Head of caudate nucleus (tissue), 42 donors: ENCODE measurements at regions not wholly inside any gene's neighbourhood (a gene's known extent, or its start where the extent isn't known, plus 50 kb on each side); places are given as distances from the start of the nearest gene placed in this dataset.

Experiments used
- DNase-seq, 42 donors: peaks; one replicate each; pipeline versions ENCODE4 v3.0.0 to v3.0.0-alpha.2; 2020 to 2021; ENCODE audit warnings: mixed read lengths in 7 of 42
- intact Hi-C: fragments of 100-400 bp; cut with DNase I; formaldehyde crosslinking; loops from one replicate; pipeline ENCODE4 v1.15.0; 2022

DNA sequence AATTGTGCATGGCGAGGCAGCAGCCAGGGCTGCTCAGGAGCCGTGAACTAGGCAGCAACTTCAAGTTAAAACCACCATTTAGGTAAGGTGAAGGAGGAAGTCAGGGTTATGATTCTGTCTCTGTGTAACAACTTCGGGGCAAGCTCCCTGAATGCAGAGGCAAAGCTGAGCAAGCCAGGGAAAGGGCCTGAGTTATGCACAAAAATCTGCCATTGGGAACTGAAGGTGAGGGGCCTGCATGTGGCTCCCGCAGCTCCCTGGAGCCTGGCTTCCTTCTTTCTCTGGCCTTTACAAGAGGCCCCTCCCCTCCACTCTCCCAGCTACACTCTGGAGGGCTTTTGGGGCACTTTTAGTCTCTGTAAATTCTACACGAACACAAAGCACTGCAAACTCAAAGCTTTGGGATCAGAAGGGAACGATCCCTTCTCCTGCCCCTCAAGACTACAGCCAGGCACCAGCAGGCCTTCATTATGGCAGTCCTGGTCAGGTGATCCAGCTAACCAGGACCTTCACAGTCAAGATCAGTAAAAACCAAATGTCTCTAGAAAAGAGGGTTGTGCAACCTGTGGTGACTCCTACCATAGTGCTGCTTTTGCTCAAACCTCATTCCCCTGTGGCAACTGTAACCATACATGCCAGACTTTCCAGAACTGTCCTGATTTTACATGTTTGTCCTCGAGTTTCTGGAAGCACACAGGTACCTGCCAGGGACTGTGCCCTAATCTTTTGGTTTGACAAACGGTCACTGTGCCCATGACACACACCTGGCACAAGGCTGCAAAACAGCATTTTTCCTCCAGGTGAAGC is 67.2 kb upstream of the PTGR2 start:
- intact Hi-C loops, result loop anchor here (2.0 kb wide), 1 partner anchor 24 kb away; a partner anchor contains a TSS
- DNase-seq, result peak in 1 of 42 donors; percentile 29

DNA sequence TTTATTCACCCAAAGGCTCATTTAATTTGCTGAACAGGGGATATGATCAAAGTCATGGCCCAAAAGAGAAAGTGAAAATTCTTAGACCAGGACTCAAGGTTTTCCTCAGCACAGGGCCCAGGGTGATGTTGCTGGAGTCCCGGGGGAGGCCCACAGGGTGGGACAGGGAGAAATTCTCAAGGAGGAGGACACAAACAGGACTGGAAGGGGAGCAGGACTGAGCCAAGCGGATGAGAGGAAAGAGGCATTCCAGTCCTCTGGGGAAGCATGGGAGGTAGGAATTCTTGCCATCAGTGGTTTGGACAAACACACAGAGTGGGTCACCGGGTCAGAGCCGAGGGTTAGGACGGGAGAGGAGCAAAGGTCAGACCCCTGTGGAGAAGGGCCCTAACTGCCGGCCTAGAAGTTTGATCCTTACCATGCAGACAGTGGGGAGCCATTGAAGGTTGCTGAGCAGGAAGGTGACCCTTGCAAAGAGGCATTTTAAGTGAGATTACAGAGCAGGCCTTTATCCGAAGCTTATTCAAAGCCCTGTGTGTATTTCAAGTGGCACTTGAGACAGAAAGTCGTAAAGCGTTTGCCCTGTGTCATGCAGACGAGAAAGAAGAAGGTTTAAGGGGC is 68.4 kb upstream of the PTGR2 start:
- intact Hi-C loops, result no loop called here
- DNase-seq, result no peak

DNA sequence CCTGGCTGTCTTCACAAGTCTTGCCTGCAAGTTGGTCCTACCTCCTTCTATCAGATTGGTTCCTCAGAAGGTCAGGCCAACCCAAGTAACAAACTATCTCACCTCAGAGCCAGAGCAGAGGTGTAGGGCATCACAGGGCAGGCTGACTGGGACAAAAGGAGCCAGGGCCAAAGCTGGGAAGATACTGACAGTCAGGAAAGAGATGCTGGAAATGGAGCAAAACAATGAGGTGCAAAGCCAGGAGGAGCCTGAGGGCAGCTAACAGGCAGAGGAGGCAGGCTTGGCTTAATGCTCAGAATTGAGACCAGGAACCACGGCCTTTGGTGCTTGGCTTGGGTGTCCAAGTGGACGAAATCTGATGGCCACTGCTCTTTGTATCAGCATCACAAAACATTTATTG is 68.4 kb upstream of the PNMA1 start:
- DNase-seq, result no peak
- intact Hi-C loops, result no loop called here

DNA sequence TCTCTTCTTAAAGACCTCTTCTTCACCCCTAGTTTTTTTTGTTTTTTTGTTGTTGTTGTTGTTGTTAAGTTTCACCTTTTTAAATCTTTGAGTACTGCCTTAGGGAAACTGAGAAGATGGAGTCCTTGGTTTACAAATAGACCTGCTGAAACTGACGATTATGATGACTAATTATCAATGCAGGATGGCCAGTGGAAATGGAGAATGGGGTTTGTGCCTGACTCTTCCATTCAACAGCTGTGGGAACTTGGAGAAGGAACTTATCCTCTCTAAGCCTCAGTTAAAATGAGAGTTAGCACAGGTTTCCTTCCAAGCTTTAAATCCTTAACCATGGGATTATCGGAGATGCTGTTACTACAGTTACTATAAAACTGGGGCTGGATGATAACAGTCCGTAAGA is 66.7 kb upstream of the PNMA1 start:
- DNase-seq, result no peak
- intact Hi-C loops, result no loop called here

DNA sequence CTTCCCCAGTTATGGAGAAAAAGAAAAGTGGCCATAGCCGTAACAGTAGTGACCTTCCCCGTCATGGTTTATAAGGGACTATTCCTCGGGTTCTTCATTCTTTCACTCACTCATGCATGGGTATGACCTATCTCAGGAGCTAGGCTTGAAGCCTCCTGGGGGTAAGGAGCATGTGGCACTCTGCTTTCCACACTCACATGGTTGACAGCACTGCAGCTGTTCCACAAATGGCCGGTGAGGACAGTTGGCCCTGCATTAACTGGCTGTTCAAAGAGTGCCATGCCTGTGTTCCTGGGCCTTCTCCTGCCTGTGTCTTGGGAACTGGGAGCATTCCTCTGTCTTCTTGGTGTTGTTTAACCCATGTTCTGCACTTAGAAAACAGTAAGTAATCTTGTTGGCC is 66.2 kb upstream of the PNMA1 start:
- intact Hi-C loops, result no loop called here
- no peak for DNase-seq

DNA sequence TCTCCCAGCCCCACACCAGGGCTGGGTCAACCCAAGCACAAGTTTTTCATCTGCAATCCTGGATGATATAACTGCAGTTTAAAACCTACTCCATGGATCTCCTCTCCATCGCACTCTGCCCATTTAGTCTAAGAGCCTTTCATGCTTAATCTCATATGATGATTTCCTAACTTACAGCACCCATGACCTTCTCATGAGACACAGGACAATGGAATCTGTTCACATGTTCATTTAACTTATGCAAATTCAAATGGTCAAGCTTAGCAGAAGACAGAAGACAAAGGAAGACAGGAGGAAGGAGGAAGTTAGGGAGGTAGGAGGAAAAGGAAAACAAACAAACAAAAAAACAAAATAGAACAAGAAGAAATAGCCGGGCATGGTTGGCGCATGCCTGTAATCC is 64.6 kb upstream of the PNMA1 start:
- intact Hi-C loops, result no loop called here

DNA sequence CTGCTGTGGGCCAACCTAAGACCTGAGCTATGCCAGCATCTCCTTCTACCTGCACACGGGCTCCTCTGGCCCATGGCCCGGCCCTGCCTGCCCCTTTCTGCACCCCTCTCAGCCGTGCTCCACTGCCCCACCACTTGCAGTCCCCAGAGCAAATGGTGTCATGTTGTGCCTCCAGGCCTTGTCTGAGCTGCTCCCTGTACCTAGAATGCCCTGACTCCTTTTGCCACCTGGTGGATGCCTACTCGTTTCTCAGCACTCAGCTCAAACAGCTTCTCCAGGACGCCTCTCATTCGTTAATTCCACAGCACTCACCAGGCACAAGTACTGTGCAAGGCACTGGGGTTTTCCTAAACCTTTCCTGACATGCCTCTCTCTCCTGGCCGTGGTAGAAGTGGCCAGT is 63.2 kb upstream of the PNMA1 start:
- no peak for DNase-seq
- intact Hi-C loops, result no loop called here

More for the DNA sequence above, 64.6 kb upstream of the PNMA1 start:
- DNase-seq, result no peak

DNA sequence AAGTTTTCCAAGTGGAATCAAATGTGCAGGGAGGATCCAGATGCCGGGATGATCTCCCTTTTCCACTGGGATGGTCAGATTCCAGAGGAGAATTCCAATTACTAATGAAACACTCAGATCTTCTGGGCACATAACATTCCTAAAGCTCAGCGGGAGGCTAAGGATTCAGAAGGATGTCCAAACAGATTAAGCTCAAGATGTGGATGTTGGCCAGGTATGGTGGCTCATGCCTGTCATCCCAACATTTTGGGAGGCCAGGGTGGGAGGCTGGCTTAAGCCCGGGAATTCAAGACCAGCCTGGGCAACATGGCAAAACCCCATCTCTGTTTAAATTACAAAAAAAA is 62.0 kb upstream of the PNMA1 start:
- intact Hi-C loops, result no loop called here

DNA sequence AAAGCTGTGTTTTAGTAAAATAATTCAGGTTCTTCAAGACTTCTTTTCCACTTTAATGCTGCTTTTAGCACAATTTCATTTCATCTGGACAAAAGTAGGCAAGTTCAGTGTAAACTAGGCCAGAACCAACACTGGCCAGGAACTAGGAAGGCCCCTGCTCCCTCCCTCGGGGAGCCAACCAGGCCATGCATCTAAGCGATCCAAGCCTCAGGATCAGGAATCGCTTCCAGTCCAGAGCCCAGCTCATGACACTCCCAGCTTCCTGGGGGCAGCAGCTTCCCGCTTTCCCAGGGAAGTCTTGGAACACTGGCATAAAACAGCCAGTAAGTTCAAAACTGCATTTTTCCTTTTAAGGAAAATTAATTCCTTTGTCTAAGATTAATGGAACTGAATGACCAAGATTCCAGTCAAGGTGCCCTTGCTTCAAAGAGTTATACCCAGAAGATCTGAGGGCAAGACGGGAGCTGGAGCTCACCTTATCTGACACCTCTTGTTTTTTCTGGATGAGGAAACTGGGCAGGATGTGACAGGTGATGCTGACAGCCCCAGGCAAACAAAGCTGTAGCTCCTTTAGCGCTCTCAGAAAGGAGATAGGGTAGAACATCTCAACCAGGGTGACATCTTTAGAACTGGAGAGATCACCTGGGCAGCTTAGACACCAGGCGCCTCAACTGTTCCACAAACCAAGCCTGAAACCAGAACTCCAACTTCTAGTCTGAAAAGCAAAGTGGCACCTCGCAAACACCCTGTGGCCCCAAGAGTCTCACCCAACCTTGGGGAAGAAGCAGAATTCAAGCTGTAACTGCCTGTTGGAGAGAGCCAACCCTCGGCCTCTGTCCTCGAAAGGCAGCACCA is 61.4 kb upstream of the PNMA1 start:
- DNase-seq, result no peak
- intact Hi-C loops, result no loop called here

More for the DNA sequence above, 62.0 kb upstream of the PNMA1 start:
- DNase-seq, result no peak

DNA sequence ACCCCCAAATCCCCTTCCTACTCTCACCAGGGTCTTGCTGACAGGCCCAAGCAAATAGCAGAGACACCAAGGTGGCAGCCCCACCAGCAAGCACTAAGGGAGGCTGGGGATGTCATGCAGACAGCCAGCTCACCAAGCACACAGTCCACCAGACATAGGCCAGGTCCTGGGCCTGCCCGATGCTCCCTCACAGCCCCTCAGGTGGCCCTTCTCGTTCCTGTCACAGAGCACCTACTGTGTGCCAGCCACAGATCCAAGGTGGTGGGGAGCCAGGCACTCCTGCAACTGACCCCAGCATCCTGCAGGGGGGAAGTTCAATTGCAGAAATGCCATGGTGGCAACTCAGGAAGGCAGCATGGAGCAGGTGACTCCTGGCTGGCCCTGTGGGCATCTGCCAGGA is 60.5 kb upstream of the PNMA1 start:
- no peak for DNase-seq
- intact Hi-C loops, result no loop called here

DNA sequence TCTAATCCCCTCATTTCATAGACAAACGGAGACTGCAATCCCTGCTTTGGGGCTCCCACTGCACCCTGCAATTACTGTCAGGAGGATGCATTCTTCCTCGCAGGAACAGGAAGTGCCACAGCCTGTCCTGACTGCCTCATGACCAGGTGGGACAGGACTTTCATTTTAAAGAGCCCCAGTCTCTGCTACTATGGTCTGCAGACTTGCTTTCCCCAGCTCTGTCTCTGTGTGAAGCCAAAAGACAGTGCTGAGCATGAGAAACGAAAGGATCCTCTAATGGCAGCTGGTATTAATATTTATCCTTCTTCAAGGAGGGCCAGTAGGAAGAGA is 60.0 kb upstream of the PNMA1 start:
- no peak for DNase-seq
- intact Hi-C loops, result no loop called here

DNA sequence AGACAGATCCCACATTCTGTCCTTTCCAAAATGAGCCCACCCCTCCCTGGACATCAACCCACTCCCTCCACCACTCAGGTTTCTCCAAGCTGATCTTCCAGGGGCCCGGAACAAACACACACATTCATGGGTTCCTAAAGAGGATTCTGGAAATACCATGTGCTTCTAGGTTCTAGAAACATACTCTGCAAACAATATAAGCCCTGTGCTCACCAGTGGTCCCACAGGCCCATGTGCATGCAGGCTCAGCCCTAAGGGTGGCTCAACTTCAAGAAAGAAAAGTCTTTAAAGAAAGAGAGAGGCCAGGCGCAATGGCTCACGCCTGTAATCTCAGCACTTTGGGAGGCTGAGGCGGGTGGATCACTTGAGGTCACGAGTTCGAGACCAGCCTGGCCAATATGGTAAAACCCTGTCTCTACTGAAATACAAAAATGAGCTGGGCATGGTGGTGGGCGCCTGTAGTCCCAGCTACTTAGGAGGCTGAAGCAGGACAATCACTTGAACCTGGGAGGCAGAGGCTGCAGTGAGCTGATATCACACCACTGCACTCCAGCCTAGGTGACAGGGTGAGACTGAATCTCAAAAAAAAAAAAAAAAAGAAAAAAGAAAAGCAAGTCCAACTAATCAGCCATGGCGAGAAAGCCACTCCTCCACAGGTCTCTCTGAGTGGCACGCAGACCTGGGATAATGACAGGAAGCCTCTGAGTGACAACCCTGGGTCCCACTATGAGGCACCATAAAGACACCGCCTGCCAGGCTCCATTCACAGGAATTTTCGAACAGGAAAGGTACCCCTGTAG is 59.5 kb upstream of the PNMA1 start:
- intact Hi-C loops, result no loop called here
- DNase-seq, result no peak

DNA sequence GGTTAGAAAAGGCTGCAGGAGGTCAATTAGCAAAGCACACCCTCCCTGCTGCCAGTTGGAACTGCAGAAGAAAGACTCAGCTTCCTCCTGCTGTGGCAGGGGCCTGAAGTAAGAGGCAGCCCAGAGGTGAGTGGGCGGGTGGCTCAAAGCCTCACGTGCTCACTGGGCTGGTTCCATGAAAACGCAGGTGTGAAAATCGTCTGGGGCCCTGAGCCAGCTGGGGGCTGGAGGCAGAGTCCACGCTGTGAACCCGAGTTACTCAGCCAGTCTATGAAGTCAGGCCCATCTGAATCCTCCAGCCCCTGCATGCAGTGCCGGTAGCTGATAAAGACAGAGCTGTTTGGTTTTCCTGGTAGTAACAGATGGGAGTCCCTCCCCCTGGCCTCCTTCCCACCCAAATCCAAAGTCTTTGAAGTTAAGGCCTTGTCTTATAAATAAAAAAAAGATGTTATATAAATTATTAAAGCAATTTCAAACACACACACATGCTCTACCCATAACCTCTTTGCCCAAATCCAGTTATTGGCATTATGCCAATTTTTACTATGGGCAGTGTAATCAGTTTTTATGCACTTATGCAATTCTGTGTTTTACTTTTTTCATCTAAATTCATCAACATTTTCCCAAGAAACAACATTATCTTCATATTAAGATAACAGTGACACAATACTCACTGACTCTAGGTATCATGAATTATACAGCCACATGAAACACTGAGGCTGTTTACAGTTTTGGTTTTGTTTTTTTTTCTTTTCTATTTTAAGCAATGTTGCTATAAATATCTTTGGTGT is 57.9 kb upstream of the PNMA1 start:
- intact Hi-C loops, result no loop called here
- peak in 2 of 42 donors; percentile 36 to 49 for DNase-seq

DNA sequence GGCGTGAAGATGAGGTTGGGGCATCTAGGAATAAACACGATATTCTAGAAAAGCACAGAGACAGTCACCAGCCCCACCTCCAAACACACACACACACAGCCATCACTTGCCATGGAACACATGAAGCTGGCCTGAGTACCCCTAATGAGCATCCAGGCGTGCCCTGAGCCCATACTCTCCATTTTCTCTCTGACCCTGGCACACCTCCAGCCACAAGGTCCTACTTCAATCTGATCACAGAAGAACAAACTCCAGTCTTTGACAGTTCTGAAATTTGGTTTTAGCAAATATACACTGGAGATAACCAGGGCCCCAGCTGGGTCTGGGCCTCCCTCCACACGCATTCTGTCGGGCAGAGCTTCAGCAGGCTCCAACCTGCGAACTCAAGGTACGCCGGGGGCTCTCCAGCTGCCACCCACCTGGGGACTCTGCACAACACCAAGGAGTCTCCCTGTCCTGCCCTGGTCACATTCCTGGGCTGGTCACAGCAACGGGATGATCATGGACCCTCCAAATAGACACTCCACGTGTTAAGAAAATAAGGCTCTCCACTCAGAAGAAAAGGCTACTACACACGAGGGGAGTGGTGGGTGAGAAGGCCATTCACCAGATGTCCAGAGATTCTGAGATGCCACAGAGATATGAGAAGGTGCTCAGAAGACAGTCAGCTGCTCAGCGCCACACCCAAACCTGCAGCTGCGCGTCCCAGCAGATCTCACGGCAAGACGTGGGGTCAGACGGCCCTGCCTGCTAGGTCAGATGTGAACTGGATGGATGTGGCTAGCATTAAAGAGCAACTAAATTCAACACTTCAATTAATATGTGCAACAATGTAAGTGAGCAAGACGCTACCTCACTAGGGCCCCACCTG is 57.0 kb upstream of the PNMA1 start:
- intact Hi-C loops, result no loop called here
- DNase-seq, result no peak

DNA sequence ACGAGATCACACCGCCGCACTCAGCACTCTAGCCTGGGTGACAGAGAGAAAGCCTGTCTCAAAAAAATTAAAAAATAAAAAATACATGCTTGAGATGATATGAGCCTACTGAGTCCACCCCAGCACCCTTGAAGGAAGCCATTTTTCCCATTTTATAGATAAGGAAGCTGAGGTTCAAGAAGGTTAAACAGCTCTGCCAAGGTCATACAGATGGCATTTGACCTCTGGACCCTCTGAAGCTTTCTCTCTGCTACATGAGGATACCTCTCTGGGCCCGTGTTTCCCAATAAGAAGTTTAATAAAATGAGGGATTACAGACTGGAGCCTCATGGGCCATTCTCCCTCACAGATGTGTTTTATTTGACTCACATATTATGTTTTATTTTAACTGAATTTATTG is 53.9 kb upstream of the PNMA1 start:
- DNase-seq, result no peak
- intact Hi-C loops, result no loop called here

DNA sequence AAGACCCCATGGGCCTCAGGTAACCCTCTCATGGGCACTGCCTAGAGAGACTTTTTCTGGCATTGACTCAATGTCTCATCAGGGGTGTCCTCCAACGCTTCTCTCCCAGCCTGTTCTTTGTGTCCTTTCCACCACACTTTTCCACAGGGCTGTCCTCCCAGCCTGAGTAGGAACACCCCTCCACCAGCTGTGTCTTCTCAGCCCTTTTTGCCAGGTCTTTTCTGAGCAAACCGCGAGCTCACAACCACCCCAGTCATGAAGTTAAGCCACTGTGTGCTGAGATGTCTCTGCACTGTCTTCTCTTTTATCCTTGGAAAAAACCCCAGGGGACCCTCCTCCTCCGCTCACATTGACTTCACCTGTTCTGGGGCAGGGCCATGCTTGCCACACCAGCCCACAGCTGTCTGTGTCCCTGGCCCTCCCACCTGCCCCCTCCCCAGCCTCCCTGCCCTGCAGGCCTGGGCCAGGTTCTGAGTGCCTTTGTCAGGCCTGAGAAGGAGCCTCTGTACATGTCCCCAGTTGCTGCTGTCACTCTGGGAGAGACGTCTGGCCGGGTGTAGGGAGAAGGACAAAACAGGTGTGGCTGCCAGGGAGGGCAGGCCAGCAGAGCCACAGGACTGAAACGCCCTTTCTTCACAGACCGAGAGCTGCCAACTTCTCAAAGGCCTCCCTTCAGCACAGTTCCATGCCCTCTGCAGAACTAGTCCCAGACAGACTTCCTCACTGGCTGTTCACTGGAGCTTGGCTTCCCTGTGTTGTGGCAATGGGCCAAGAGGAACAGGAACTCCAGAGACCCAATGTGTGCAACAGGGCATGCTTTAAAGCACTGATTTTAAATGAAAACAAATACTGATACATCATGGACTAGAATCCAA is 50.5 kb upstream of the PNMA1 start:
- peak in 31 of 42 donors; percentile 49 to 82 (median 67) for DNase-seq
- intact Hi-C loops, result no loop called here
